Spleen (tissue), 11 donors: ENCODE measurements at regions not wholly inside any gene's neighbourhood (a gene's known extent, or its start where the extent isn't known, plus 50 kb on each side); places are given as distances from the start of the nearest gene placed in this dataset.

ENCODE experiments used
- DNase-seq: peaks from one replicate; pipeline ENCODE4 v3.0.0-alpha.2; 2020
- H3K27ac ChIP-seq, 8 donors: fragments of 200-600 bp; sonication (generic) in 7 of 8; 1 replicate in 4 of 8; 2 replicates in 4 of 8; pipeline versions ENCODE4 v1.5.0 to v1.8.0; 2016 to 2021; ENCODE audit warnings: inconsistent platforms in 4 of 8, mild to moderate bottlenecking in 4 of 8, moderate library complexity in 1 of 8
- H3K27me3 ChIP-seq, 7 donors: fragments of 200-600 bp; sonication (generic) in 6 of 7; replicated peaks in 1 of 7; 1 replicate in 4 of 7; 2 replicates in 3 of 7; pipeline versions ENCODE4 v1.5.0 to v1.8.0; 2016 to 2021; ENCODE audit warnings: inconsistent platforms in 3 of 7, mild to moderate bottlenecking in 1 of 7
- H3K36me3 ChIP-seq, 6 donors: fragments of 200-600 bp; sonication (generic) in 5 of 6; 1 replicate in 4 of 6; 2 replicates in 2 of 6; pipeline versions ENCODE4 v1.5.0 to v1.8.0; 2016 to 2021; ENCODE audit warnings: inconsistent platforms in 2 of 6
- H3K4me1 ChIP-seq, 6 donors: fragments of 200-600 bp; sonication (generic) in 5 of 6; 1 replicate in 3 of 6; 2 replicates in 3 of 6; pipeline versions ENCODE4 v1.5.0 to v1.8.0; 2016 to 2021; ENCODE audit warnings: inconsistent platforms in 3 of 6
- H3K4me3 ChIP-seq, 8 donors: fragments of 200-600 bp; sonication (generic) in 7 of 8; 1 replicate in 4 of 8; 2 replicates in 4 of 8; pipeline versions ENCODE4 v1.5.0 to v1.8.0; 2016 to 2021; ENCODE audit warnings: inconsistent platforms in 4 of 8, mild to moderate bottlenecking in 4 of 8, moderate library complexity in 2 of 8
- H3K9me3 ChIP-seq, 8 donors: fragments of 200-600 bp; sonication (generic) in 7 of 8; 1 replicate in 4 of 8; 2 replicates in 4 of 8; pipeline versions ENCODE4 v1.5.0 to v1.8.0; 2016 to 2021; ENCODE audit warnings: inconsistent platforms in 4 of 8
- CTCF ChIP-seq, 11 experiments: fragments of 200-600 bp in 7 of 11; fragments of 450-650 bp in 4 of 11; sonication (generic) in 4 of 11; IDR thresholded peaks in 8 of 11; conservative IDR thresholded peaks in 3 of 11; 1 replicate in 7 of 11; 2 replicates in 4 of 11; pipeline versions ENCODE4 v1.4.0 to v1.8.0; 2016 to 2021; ENCODE audit warnings: antibody characterized with exemption in 11 of 11, inconsistent platforms in 4 of 11, mild to moderate bottlenecking in 1 of 11
- POLR2A ChIP-seq, 3 donors: fragments of 450-650 bp; IDR thresholded peaks; one replicate each; pipeline ENCODE4 v1.5.1; 2017; ENCODE audit warnings: antibody characterized with exemption in 3 of 3, mild to moderate bottlenecking in 1 of 3
- POLR2AphosphoS5 ChIP-seq, 3 donors: sonication (generic); formaldehyde crosslinking; IDR thresholded peaks; one replicate each; pipeline ENCODE4 v1.5.1; 2017; ENCODE audit warnings: antibody characterized with exemption in 3 of 3
- WGBS, 5 donors: extraction: QIAGEN DNeasy Blood & Tissue Kit in 3 of 5; methylation state at CpG; one replicate each; pipeline versions ENCODE4 v1.1.5 to v1.1.7; 2013 to 2018; 5-methylcytosine and 5-hydroxymethylcytosine counted together
- intact Hi-C: fragments of 100-400 bp; cut with DNase I; formaldehyde crosslinking; loops from one replicate; pipeline ENCODE4 v1.15.0; 2023; ENCODE audit warnings: low total_unique reads
- donor health status: healthy with polysubstance abuse.
- donor health status: DM: no; HTN: no; CAD: no; lungs with moderate emphysema.
- donor health status: DM: no; HTN: no; CAD: no.
- donor health status: Bipolar disorder and iron deficiency.
- donor health status: healthy.
- donor health status: DM: no; HTN: no; CAD: no.
- donor health status: DM: yes; HTN: yes; CAD: no.

DNA sequence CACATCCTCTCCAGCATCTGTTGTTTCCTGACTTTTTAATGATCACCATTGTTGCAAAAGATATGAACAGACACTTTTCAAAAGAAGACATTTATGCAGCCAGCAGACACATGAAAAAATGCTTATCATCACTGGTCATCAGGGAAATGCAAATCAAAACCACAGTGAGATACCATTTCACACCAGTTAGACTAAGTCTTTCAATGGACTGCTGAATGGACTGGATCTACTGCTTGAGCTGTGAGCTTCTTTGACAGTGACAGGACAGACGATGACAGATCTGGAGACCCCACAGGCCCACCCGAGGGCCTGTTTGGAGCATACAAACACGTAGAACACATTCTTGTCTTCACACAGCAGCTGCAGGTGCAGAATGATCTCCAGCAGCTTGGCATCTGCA, 266.1 kb upstream of the RIOK2 start:
- 46 to 86% (median 62%) methylated on average over 3 of the region's 3 CpGs for WGBS, 5 donors
- Histone ChIP-seq H3K4me1 (no peaks in the 10 kb centered on the region), H3K27ac (no peak overlapping the region), H3K36me3 (no peaks in the 10 kb centered on the region), H3K27me3 (no peaks in the 10 kb centered on the region), H3K4me3 (no peak overlapping the region), H3K9me3 (peaks cover 0 to 24% (median 9%) of the 10 kb centered on the region in 8 donors)
- TF ChIP-seq POLR2A (IDR thresholded peaks at IDR 0.05) = no peak
- no peak for TF ChIP-seq CTCF (IDR thresholded peaks at IDR 0.05 in 8 of 11, conservative IDR thresholded peaks at IDR 0.05 in 3 of 11)
- no peak for TF ChIP-seq POLR2AphosphoS5 (IDR thresholded peaks at IDR 0.05)
- intact Hi-C loops = no loop called here
- DNase-seq = no peak

GRCh38 chr5:97452646-97453045, 269.6 kb upstream of the RIOK2 start:
- TF ChIP-seq CTCF (IDR thresholded peaks at IDR 0.05 in 8 of 11, conservative IDR thresholded peaks at IDR 0.05 in 3 of 11) = no peak
- TF ChIP-seq POLR2A (IDR thresholded peaks at IDR 0.05) = no peak
- TF ChIP-seq POLR2AphosphoS5 (IDR thresholded peaks at IDR 0.05) = no peak
- H3K9me3 ChIP-seq = no peaks in the 10 kb centered on the region
- DNase-seq = no peak

GRCh38 chr5:97453263-97453662, 270.2 kb upstream of the RIOK2 start:
- DNase-seq = no peak
- intact Hi-C loops = no loop called here
- WGBS, 5 donors = 79 to 89% (median 87%) methylated on average over 2 of the region's 2 CpGs
- no peak for TF ChIP-seq CTCF (IDR thresholded peaks at IDR 0.05 in 8 of 11, conservative IDR thresholded peaks at IDR 0.05 in 3 of 11)
- TF ChIP-seq POLR2AphosphoS5 (IDR thresholded peaks at IDR 0.05) = no peak
- TF ChIP-seq POLR2A (IDR thresholded peaks at IDR 0.05) = no peak
- no peak overlapping the region for H3K27ac ChIP-seq
- H3K4me3 ChIP-seq = no peak overlapping the region
- no peaks in the 10 kb centered on the region for H3K9me3 ChIP-seq
- no peaks in the 10 kb centered on the region for H3K27me3 ChIP-seq
- H3K36me3 ChIP-seq = no peaks in the 10 kb centered on the region
- H3K4me1 ChIP-seq = no peaks in the 10 kb centered on the region

More at GRCh38 chr5:97452646-97453045, 269.6 kb upstream of the RIOK2 start:
- H3K4me1 ChIP-seq = no peaks in the 10 kb centered on the region
- no peaks in the 10 kb centered on the region for H3K36me3 ChIP-seq
- intact Hi-C loops = no loop called here
- H3K4me3 ChIP-seq = no peak overlapping the region
- no peak overlapping the region for H3K27ac ChIP-seq
- no peaks in the 10 kb centered on the region for H3K27me3 ChIP-seq

DNA sequence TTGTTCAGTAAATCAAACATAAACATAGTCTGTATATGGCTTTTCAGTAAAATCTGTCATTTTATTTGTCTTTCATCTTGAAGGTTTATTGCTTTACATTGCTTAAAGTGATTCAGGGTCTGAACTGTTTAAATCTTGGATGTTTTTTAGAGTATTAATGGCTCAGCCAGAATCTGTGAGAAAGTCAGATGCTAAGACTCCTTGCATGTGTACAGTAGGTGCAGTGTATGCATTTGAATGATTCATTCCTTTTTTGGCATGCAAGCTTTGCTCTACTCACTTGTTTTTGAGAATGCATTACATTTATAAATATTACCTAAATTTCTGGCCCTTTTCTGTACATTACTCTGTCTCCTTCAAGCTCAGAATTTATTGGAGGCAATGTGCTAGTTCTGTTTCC, 271.0 kb upstream of the RIOK2 start:
- H3K27ac ChIP-seq = no peak overlapping the region
- no peak overlapping the region for H3K4me3 ChIP-seq
- H3K36me3 ChIP-seq = no peaks in the 10 kb centered on the region
- TF ChIP-seq CTCF (IDR thresholded peaks at IDR 0.05 in 8 of 11, conservative IDR thresholded peaks at IDR 0.05 in 3 of 11) (no peak), POLR2AphosphoS5 (IDR thresholded peaks at IDR 0.05) (no peak), POLR2A (IDR thresholded peaks at IDR 0.05) (no peak)
- no peaks in the 10 kb centered on the region for H3K27me3 ChIP-seq
- no peak for DNase-seq
- no peaks in the 10 kb centered on the region for H3K9me3 ChIP-seq
- no peaks in the 10 kb centered on the region for H3K4me1 ChIP-seq
- intact Hi-C loops = no loop called here
